Ovary (tissue), 3 donors: ENCODE measurements at regions not wholly inside any gene's neighbourhood (a gene's known extent, or its start where the extent isn't known, plus 50 kb on each side); places are given as distances from the start of the nearest gene placed in this dataset.

Source experiments
- POLR2A ChIP-seq: fragments of 450-650 bp; IDR thresholded peaks from one replicate; pipeline ENCODE4 v1.6.1; 2017; ENCODE audit warnings: antibody characterized with exemption, mild to moderate bottlenecking, moderate library complexity
- TF ChIP-seq, protein P1 (sequence below), 3 donors: fragments of 450-650 bp in 2 of 3; fragments of 200-600 bp in 1 of 3; IDR thresholded peaks; one replicate each; pipeline versions ENCODE4 v1.5.1 to v1.8.0; 2016 to 2022; ENCODE audit warnings: antibody characterized with exemption in 3 of 3, mild to moderate bottlenecking in 1 of 3
- donor health status: DM: no; HTN: no; CAD: no.

DNA sequence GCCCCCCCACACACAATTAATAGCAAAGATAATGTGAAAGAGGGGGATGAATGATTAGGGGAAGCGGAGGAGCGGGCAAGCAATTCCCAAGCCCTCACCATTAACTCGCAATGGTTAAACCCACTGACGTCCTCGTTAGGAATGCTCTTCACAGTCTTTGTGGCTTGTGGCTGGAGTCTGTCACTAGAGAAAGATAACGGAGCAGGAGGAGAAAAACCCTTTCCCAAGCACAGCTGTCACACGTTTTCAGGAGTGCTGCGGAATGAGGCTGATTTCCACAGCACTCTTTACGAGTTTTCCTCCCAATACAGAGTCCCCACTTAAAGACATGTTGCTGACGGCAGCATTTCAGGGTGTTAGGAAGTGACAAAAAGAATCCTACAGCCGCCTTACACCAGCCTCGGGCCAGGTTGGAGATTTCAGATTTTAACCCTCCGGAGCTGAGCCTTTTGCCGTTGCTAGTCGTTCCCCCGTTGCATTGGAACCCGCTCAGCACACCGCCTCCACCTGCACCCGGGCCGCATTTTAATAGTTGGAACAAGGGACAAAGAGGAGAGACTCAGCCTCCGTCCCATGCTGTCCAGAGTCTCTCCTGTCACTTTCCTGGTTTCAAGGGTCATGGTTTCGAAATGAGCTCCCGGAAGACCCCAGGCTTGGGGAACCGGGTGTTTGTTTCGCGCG is 92.2 kb downstream of the GEMIN8 start:
- TF ChIP-seq POLR2A = no peak
- TF ChIP-seq, protein P1, sequence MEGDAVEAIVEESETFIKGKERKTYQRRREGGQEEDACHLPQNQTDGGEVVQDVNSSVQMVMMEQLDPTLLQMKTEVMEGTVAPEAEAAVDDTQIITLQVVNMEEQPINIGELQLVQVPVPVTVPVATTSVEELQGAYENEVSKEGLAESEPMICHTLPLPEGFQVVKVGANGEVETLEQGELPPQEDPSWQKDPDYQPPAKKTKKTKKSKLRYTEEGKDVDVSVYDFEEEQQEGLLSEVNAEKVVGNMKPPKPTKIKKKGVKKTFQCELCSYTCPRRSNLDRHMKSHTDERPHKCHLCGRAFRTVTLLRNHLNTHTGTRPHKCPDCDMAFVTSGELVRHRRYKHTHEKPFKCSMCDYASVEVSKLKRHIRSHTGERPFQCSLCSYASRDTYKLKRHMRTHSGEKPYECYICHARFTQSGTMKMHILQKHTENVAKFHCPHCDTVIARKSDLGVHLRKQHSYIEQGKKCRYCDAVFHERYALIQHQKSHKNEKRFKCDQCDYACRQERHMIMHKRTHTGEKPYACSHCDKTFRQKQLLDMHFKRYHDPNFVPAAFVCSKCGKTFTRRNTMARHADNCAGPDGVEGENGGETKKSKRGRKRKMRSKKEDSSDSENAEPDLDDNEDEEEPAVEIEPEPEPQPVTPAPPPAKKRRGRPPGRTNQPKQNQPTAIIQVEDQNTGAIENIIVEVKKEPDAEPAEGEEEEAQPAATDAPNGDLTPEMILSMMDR (IDR thresholded peaks at IDR 0.05) = no peak
